ENCODE measurements at regions not wholly inside any gene's neighbourhood (a gene's known extent, or its start where the extent isn't known, plus 50 kb on each side); places are given as distances from the start of the nearest gene placed in this dataset.
A peak's percentile ranks its signal among the peaks of the same experiment; 100 is the strongest.
"Not testable (repeated sequence)": the region's sequence is repeated elsewhere in the genome, so short reads cannot be mapped to it uniquely, and the experiment has no call there.

DNA sequence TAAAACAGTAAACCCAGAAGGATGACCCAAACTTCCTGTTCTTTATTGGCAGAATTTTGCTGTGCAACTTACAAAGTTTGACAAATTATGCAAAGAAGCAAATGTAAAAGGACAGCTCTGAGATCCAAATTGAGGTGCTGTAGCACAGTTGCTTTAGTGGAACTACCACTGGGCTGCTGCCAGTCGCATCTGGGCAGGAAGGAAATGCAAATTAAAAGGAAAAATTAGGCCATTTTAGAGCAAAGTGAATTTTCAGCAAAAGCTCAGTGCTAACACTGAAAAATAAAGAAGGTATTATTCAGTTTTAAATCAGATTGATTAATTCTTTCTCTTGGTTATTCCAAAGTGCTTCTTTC is 104.5 kb downstream of the ZMAT3 start:
- no peaks in the 10 kb centered on the region for H3K36me3 Mint-ChIP-seq (ENCODE audit: low read depth)
- peak; percentile 24 for ATAC-seq
- no peaks in the 10 kb centered on the region for H3K9me3 Mint-ChIP-seq
- no peak overlapping the region for H3K4me3 Mint-ChIP-seq
- peak overlapping the region; percentile 39 for H3K27ac Mint-ChIP-seq
- H3K4me1 Mint-ChIP-seq, result peaks cover 21% of the 10 kb centered on the region
- DNase-seq, result no peak
- no peaks in the 10 kb centered on the region for H3K27me3 Mint-ChIP-seq

DNA sequence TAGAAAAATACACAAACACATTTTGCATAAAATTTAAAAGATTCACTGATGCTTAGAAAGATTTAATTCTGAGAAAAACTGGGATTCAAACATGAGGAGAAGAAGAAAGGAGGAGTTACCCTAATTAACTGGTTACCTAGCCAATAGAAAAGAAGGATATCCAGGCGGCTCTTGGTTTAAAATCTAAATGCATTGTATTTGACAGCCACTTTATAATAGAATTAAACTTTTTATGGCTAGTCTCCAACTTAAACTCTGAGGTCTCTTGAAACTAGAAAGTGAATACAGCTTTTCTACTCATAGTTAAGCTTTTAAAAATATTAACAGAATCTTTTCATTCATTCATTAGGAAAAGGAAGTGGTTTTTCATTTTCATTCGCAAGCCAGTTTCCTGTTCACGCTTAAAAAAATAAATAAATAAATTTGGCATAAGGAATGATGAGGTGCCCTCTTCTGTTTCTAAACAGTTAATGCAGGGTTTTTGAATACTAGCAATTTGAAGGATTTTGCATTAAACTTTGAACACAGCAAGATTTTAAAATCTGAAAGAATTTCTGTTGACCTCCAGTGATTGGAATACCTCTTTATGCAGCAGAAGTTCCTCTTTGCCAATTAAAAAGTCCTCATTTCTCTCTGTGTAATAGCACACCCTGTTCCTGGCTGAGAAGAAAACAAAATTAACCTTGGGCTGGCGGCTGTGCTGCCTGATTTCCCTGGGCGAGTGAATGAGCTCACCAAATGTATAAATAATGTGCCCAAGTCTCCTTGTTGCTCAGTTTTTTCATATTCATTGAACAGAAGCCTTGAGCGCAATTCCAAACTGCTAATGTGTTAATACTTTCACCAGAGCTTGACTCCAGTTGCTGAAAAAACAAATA is 105.1 kb downstream of the ZMAT3 start:
- ATAC-seq, result no peak
- Mint-ChIP-seq H3K27me3 (no peaks in the 10 kb centered on the region), H3K9me3 (no peaks in the 10 kb centered on the region), H3K4me1 (peaks cover 21% of the 10 kb centered on the region), H3K27ac (no peak overlapping the region), H3K4me3 (no peak overlapping the region), H3K36me3 (ENCODE audit: low read depth) (no peaks in the 10 kb centered on the region)
- no peak for DNase-seq

DNA sequence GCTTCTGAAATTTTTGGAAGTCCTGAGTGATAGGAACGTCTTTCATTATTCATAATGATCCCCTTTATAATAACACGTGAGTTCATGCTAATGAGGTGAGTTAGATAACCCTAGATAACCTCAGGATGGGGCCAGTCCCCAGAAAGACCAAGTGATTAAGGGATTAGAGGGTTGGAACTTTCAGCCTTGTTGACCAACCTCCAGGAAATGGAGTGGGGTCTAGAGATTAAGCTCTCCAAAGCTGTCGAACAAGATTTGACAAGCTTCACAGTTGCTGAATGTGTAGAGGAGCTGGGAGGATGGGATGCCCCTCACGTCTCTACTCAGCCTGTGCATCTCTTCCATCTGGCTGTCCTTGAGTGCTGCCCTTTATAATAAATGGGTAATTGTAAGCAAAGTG is 107.1 kb downstream of the ZMAT3 start:
- H3K4me1 Mint-ChIP-seq, result peaks cover 21% of the 10 kb centered on the region
- H3K9me3 Mint-ChIP-seq, result no peaks in the 10 kb centered on the region
- no peak overlapping the region for H3K4me3 Mint-ChIP-seq
- H3K27me3 Mint-ChIP-seq, result no peaks in the 10 kb centered on the region
- H3K36me3 Mint-ChIP-seq (ENCODE audit: low read depth), result no peaks in the 10 kb centered on the region
- ATAC-seq, result no peak
- H3K27ac Mint-ChIP-seq, result no peak overlapping the region
- DNase-seq, result no peak

DNA sequence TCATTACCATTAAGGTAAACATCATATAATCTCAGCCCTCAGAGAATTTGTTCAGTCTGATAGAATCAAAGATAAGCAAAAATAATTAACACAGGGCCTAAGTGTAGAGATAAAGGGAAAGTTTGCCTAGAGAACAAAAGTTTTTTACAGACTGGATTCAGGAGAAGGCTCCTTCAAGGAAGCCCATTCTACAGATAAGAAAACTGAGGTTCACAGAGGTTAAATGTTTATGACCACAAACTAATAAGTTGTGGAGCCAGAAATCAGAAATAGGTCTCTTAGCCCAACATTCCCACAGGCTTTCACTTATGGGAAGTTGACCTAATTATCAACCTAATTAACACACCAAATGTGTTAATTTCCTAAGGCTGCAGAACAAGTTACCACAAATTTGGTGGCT is 110.7 kb downstream of the ZMAT3 start:
- no peak for ATAC-seq
- H3K36me3 Mint-ChIP-seq (ENCODE audit: low read depth), result peaks cover 8% of the 10 kb centered on the region
- no peak overlapping the region for H3K27ac Mint-ChIP-seq
- no peak overlapping the region for H3K4me3 Mint-ChIP-seq
- no peaks in the 10 kb centered on the region for H3K9me3 Mint-ChIP-seq
- H3K4me1 Mint-ChIP-seq, result no peaks in the 10 kb centered on the region
- DNase-seq, result no peak
- no peaks in the 10 kb centered on the region for H3K27me3 Mint-ChIP-seq

DNA sequence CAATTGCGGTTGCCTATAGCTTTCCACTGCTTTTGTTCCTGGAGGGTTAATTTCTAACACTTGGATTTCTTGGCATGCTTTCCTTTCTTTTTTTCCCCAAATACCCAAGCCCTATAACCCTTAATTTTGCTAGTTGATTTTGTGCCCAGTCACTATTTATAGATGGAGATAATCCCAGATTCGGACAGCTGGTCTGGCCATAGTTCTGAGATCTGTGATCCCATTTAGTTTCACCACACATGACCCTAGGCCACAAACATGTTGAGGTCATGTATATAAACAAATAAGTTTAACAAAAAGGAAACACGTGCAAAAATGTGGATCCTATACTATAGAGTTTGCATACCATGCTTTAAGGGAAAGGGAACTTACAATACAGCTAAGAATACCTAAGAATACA is 111.4 kb downstream of the ZMAT3 start:
- Mint-ChIP-seq H3K4me1 (no peaks in the 10 kb centered on the region), H3K27ac (no peak overlapping the region), H3K36me3 (ENCODE audit: low read depth) (peaks cover 8% of the 10 kb centered on the region), H3K27me3 (no peaks in the 10 kb centered on the region), H3K4me3 (no peak overlapping the region), H3K9me3 (no peaks in the 10 kb centered on the region)
- DNase-seq, result no peak
- no peak for ATAC-seq

DNA sequence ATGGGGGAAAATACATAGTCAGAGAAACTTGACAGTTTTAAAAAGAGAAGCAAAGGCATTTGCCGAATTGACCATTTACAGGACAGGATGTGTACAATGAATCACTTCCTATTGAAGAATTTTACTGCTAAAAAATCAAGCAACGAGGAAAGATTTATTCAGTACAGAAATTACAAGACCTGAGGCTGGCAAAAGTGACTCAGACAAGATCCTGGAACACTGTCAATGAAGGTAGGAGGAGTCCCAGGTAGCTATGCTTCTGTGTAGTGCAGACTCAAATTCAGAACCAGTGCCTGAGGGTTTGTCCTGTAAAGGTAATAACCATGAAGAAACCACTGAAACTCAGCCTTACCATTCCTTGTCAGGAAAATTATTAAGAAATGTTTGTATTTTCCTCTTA is 120.9 kb downstream of the ZMAT3 start:
- DNase-seq, result no peak
- peak; percentile 94 for ATAC-seq
- peak overlapping the region; percentile 5 for H3K27ac Mint-ChIP-seq
- H3K4me3 Mint-ChIP-seq, result no peak overlapping the region
- peaks cover 13% of the 10 kb centered on the region for H3K9me3 Mint-ChIP-seq
- no peaks in the 10 kb centered on the region for H3K27me3 Mint-ChIP-seq
- H3K4me1 Mint-ChIP-seq, result peaks cover 9% of the 10 kb centered on the region
- H3K36me3 Mint-ChIP-seq (ENCODE audit: low read depth), result no peaks in the 10 kb centered on the region

DNA sequence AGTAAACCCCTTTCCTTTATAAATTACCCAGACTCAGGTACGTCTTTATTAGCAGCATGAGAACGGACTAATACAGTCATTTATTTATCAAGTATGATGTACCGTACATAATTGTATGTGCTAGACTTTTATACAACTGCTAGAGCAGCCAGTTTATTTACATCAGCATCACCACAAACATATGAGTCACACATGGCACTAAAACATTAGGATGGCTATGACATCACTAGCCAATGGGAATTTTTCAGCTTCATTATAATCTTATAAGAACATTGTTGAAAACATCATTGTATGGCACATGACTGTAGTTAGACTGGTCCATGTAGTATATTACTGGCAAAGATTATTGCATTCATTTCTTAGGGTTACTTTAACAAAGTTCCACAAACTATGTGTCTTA is 121.7 kb downstream of the ZMAT3 start:
- Mint-ChIP-seq H3K27ac (no peak overlapping the region), H3K9me3 (peaks cover 20% of the 10 kb centered on the region), H3K36me3 (ENCODE audit: low read depth) (no peaks in the 10 kb centered on the region), H3K27me3 (no peaks in the 10 kb centered on the region), H3K4me3 (no peak overlapping the region), H3K4me1 (peaks cover 9% of the 10 kb centered on the region)
- no peak for DNase-seq
- ATAC-seq, result no peak

DNA sequence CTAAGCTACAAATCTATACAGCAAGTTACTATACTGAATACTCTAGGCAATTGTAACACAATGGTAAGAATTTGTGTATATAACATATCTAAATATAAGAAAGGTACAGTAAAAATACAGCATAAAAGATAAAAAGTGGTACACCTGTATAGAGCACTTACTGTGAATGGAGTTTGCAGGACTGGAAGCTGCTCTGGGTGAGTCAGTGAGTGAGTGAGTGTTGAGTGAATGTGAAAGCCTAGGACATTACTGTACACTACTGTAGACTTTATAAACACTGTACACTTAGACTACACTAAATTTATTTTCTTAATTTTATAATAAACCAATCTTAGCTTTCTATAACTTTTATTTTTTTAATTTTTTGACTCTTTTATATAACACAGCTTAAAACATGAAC is 123.1 kb downstream of the ZMAT3 start:
- H3K9me3 Mint-ChIP-seq, result peaks cover 32% of the 10 kb centered on the region
- DNase-seq, result no peak

DNA sequence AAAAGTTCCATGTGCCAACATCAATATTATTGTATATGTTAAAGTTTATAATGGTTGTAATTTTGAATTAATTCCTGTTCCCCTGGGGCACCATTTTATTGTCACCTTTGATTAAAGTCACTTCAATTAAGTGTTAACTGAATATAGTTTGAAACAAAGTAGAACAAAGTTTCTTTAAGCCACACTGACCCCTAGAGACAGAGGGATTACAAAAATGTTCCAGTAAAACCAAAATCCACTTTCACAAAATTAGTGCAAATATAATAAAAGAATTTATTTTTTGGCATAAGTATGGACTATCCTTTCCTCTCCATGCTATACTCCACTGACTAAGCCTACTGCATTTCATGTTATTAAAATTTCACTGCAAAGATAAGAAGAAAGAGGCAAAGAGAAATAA is 123.9 kb downstream of the ZMAT3 start:
- H3K4me3 Mint-ChIP-seq, result no peak overlapping the region
- peaks cover 9% of the 10 kb centered on the region for H3K4me1 Mint-ChIP-seq
- no peak overlapping the region for H3K27ac Mint-ChIP-seq
- peaks cover 39% of the 10 kb centered on the region for H3K9me3 Mint-ChIP-seq
- no peak for DNase-seq
- H3K36me3 Mint-ChIP-seq (ENCODE audit: low read depth), result no peaks in the 10 kb centered on the region
- no peaks in the 10 kb centered on the region for H3K27me3 Mint-ChIP-seq
- ATAC-seq, result no peak

More for the DNA sequence above, 123.1 kb downstream of the ZMAT3 start:
- Mint-ChIP-seq H3K27me3 (no peaks in the 10 kb centered on the region), H3K4me3 (no peak overlapping the region), H3K4me1 (peaks cover 9% of the 10 kb centered on the region), H3K27ac (no peak overlapping the region), H3K36me3 (ENCODE audit: low read depth) (no peaks in the 10 kb centered on the region)
- no peak for ATAC-seq

DNA sequence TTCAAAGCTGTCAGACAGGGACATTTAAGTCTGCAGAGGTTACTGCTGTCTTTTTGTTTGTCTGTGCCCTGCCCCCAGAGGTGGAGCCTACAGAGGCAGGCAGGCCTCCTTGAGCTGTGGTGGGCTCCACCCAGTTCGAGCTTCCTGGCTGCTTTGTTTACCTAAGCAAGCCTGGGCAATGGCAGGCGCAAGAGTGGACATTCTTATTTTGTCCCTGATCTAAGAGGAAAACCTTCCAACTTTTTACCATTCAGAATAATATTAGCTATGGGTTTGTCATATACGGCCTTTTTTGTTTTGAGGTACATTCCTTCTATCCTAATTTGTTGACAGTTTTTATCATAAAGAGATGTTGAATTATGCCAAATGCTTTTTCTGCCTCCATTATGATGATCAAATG is 129.3 kb downstream of the ZMAT3 start:
- H3K4me3 Mint-ChIP-seq, result not testable (repeated sequence)

DNA sequence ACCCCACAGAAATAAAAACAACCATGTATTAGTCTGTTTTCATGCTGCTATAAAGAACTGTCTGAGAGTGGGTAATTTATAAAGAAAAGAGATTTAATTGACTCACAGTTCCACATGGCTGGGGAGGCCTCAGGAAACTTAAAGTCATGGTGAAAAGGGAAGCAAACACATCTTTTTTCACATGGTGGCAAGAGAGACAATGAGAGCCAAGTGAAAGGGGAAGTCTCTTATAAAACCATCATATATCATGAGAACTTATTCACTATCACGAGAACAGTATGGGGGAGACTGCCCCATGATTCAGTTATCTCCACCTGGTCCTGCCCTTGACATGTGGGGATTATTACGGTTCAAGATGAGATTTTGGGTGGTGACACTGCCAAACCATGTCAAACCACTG is 141.5 kb downstream of the ZMAT3 start:
- H3K9me3 Mint-ChIP-seq, result peaks cover 52% of the 10 kb centered on the region
- H3K27me3 Mint-ChIP-seq, result no peaks in the 10 kb centered on the region
- no peak overlapping the region for H3K27ac Mint-ChIP-seq
- ATAC-seq, result no peak
- no peak overlapping the region for H3K4me3 Mint-ChIP-seq
- H3K36me3 Mint-ChIP-seq (ENCODE audit: low read depth), result no peaks in the 10 kb centered on the region
- H3K4me1 Mint-ChIP-seq, result no peaks in the 10 kb centered on the region
- no peak for DNase-seq

More for the DNA sequence above, 129.3 kb downstream of the ZMAT3 start:
- not testable (repeated sequence) for DNase-seq; H3K36me3 Mint-ChIP-seq (ENCODE audit: low read depth); ATAC-seq; H3K4me1 Mint-ChIP-seq; H3K27ac Mint-ChIP-seq; H3K27me3 Mint-ChIP-seq
- H3K9me3 Mint-ChIP-seq, result peaks cover 40% of the 10 kb centered on the region

DNA sequence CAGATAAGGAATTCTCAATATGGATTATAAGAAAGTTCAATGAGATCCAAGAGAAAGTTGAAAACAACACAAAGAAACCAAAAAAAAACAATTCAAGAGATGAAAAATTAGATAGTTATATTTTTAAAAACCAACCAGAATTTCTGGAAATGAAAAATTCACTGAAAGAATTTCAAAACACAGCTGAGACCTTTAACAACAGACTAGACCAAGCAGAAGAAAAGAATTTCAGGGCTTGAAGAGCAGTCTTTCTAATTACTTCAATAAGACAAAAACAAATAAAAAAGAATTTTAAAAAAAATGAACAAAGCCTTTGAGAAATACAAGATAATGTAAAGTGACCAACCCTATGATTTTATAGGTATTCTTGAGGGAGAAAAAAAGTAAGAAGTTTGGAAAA is 155.4 kb downstream of the ZMAT3 start:
- H3K27me3 Mint-ChIP-seq, result no peaks in the 10 kb centered on the region
- peaks cover 4% of the 10 kb centered on the region for H3K36me3 Mint-ChIP-seq (ENCODE audit: low read depth)
- H3K4me3 Mint-ChIP-seq, result no peak overlapping the region
- no peak overlapping the region for H3K27ac Mint-ChIP-seq
- DNase-seq, result no peak
- no peak for ATAC-seq
- no peaks in the 10 kb centered on the region for H3K4me1 Mint-ChIP-seq
- H3K9me3 Mint-ChIP-seq, result peaks cover 42% of the 10 kb centered on the region

DNA sequence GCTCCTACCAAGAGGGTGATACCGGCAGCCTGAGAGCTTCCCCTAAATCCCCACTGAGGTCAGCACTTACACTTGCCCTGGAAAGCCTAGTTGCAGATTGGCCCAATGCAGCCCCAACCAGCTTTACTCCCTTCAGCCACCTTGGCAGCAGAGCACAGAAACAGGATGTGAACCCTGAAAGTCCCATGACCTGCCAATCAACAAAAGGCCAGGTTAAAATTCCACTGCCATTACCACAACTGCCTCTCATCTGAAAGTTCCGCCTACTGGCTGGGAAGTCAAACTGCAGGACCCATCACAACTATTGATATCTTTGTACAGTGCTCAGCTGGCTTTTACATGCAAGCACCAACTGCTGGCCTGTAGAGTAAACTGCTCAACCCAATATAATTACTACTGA is 156.2 kb downstream of the ZMAT3 start:
- no peak for DNase-seq
- Mint-ChIP-seq H3K9me3 (peaks cover 42% of the 10 kb centered on the region), H3K27me3 (no peaks in the 10 kb centered on the region), H3K4me1 (no peaks in the 10 kb centered on the region), H3K27ac (no peak overlapping the region), H3K36me3 (ENCODE audit: low read depth) (peaks cover 4% of the 10 kb centered on the region), H3K4me3 (no peak overlapping the region)
- no peak for ATAC-seq

DNA sequence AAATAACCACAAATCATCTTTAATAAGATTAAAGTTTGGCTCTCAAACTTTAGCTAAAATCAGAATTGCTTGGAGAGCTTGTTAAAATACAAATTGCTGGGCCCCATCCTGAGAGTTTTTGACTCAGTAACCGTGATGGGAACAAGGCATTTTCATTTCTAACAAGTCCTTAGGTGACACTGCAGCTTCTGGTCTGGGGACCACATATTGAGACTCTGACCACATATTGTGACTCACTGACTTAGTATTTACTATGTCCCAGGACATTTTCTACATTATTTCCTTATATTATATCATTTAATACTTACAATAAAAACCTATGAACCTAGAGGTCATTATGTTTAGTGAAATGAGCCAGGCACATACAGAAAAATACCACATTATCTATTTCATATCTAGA is 164.5 kb downstream of the ZMAT3 start:
- ATAC-seq (no peak), DNase-seq (no peak)
- H3K36me3 Mint-ChIP-seq (ENCODE audit: low read depth), result no peaks in the 10 kb centered on the region
- H3K27me3 Mint-ChIP-seq, result no peaks in the 10 kb centered on the region
- no peak overlapping the region for H3K4me3 Mint-ChIP-seq
- H3K27ac Mint-ChIP-seq, result no peak overlapping the region
- H3K4me1 Mint-ChIP-seq, result no peaks in the 10 kb centered on the region
- H3K9me3 Mint-ChIP-seq, result peaks cover 9% of the 10 kb centered on the region

DNA sequence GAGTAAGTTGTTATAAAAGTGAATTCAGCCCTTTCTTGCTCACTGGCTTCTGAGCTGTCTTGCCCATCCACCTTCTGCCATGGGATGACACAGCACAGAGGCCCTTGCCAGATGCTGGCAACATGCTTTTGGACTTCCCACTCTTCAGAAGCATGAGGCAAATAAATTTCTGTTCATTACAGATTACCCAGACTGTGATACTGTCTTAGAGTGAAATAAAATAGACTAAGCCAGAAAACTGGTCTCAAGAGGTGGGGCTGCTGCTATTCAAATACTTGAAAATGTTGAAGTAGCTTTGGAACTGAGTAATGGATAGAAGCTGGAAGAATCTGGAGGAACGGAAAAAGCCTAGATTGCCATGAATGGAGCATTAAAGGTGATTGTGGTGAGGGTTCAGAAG is 170.4 kb downstream of the ZMAT3 start:
- Mint-ChIP-seq H3K36me3 (ENCODE audit: low read depth) (no peaks in the 10 kb centered on the region), H3K27me3 (no peaks in the 10 kb centered on the region), H3K4me1 (no peaks in the 10 kb centered on the region), H3K4me3 (no peak overlapping the region), H3K9me3 (no peaks in the 10 kb centered on the region), H3K27ac (no peak overlapping the region)
- DNase-seq (no peak), ATAC-seq (no peak)
